Aorta (tissue), 5 donors: ENCODE measurements at regions not wholly inside any gene's neighbourhood (a gene's known extent, or its start where the extent isn't known, plus 50 kb on each side); places are given as distances from the start of the nearest gene placed in this dataset.
"Not testable (repeated sequence)": the region's sequence is repeated elsewhere in the genome, so short reads cannot be mapped to it uniquely, and the experiment has no call there.

ENCODE experiments used
- ATAC-seq: fragments of 200-7000 bp; cut with Tn5 transposase; one replicate; pipeline ENCODE4 v1.9.1; 2022; ENCODE audit warnings: moderate library complexity; ENCODE audit not compliant: low FRiP score
- DNase-seq, 2 donors: peaks; one replicate each; pipeline ENCODE4 v3.0.0-alpha.2; 2020
- H3K27ac ChIP-seq, 2 donors: one replicate each; pipeline ENCODE4 v1.5.1; 2013; ENCODE audit warnings: low read length in 2 of 2, mild to moderate bottlenecking in 2 of 2, moderate library complexity in 2 of 2, control low read depth in 1 of 2, inconsistent platforms in 1 of 2, low read depth in 1 of 2
- H3K27me3 ChIP-seq, 2 donors: one replicate each; pipeline ENCODE4 v1.6.1; 2013; ENCODE audit warnings: control low read depth in 1 of 2, low read length in 1 of 2, mild to moderate bottlenecking in 1 of 2, moderate library complexity in 1 of 2; ENCODE audit not compliant: insufficient read depth in 2 of 2, control insufficient read depth in 1 of 2
- H3K36me3 ChIP-seq, 2 donors: one replicate each; pipeline ENCODE4 v1.6.1; 2013; ENCODE audit warnings: control low read depth in 1 of 2, low read length in 1 of 2, mild to moderate bottlenecking in 1 of 2; ENCODE audit not compliant: insufficient read depth in 2 of 2, control insufficient read depth in 1 of 2
- H3K4me1 ChIP-seq, 2 donors: one replicate each; pipeline ENCODE4 v1.6.1; 2013; ENCODE audit warnings: low read length in 2 of 2, control low read depth in 1 of 2, mild to moderate bottlenecking in 1 of 2, moderate library complexity in 1 of 2; ENCODE audit not compliant: insufficient read depth in 2 of 2, control insufficient read depth in 1 of 2
- H3K4me3 ChIP-seq, 2 donors: one replicate each; pipeline ENCODE4 v1.5.1; 2013; ENCODE audit warnings: low read length in 2 of 2, control low read depth in 1 of 2, mild to moderate bottlenecking in 1 of 2
- H3K9me3 ChIP-seq: one replicate; pipeline ENCODE4 v1.6.1; 2013; ENCODE audit warnings: mild to moderate bottlenecking, low read length; ENCODE audit not compliant: control insufficient read depth
- WGBS, 2 donors: extraction: QIAGEN DNeasy Blood & Tissue Kit; methylation state at CpG; one replicate each; pipeline ENCODE4 v1.1.7; 2013; 5-methylcytosine and 5-hydroxymethylcytosine counted together
- intact Hi-C, 2 donors: fragments of 100-400 bp; cut with DNase I; formaldehyde crosslinking; loops; one replicate each; pipeline versions ENCODE4 v1.14.2 to v1.15.0; 2022
- donor health status: healthy with polysubstance abuse.
- donor health status: Bipolar disorder and iron deficiency.
- donor health status: DM: no; HTN: no; CAD: no.
- donor health status: DM: no; HTN: no; CAD: no.
- donor health status: DM: yes; HTN: yes; CAD: no.

GRCh38 chr4:186392017-186392416, 126.0 kb downstream of the F11 start:
- 83 to 86% methylated on average over 10 of the region's 10 CpGs for WGBS, 2 donors

GRCh38 chr4:186384328-186384727, 118.3 kb downstream of the F11 start:
- ATAC-seq, H3K4me1 ChIP-seq, DNase-seq, H3K36me3 ChIP-seq, H3K9me3 ChIP-seq, H3K27ac ChIP-seq, H3K27me3 ChIP-seq, H3K4me3 ChIP-seq, intact Hi-C loops: not testable (repeated sequence)
- WGBS, 2 donors: 27 to 33% methylated on average over 1 of the region's 1 CpG

More at GRCh38 chr4:186392017-186392416, 126.0 kb downstream of the F11 start:
- Histone ChIP-seq H3K9me3 (peaks cover 1% of the 10 kb centered on the region), H3K36me3 (no peaks in the 10 kb centered on the region), H3K27ac (no peak overlapping the region), H3K27me3 (no peaks in the 10 kb centered on the region), H3K4me1 (no peaks in the 10 kb centered on the region), H3K4me3 (no peak overlapping the region)
- ATAC-seq (no peak), DNase-seq (no peak)
- intact Hi-C loops: no loop called here

GRCh38 chr4:186368281-186368680, 102.3 kb downstream of the F11 start:
- Histone ChIP-seq H3K4me1 (no peaks in the 10 kb centered on the region), H3K27me3 (no peaks in the 10 kb centered on the region), H3K27ac (no peak overlapping the region), H3K4me3 (no peak overlapping the region), H3K36me3 (no peaks in the 10 kb centered on the region), H3K9me3 (peaks cover 12% of the 10 kb centered on the region)
- ATAC-seq: no peak
- intact Hi-C loops: no loop called here
- 77 to 81% methylated on average over 4 of the region's 4 CpGs for WGBS, 2 donors
- no peak for DNase-seq

- ATAC-seq (no peak), DNase-seq (no peak)
- Histone ChIP-seq H3K27me3 (no peaks in the 10 kb centered on the region), H3K36me3 (no peaks in the 10 kb centered on the region), H3K4me1 (no peaks in the 10 kb centered on the region), H3K9me3 (peaks cover 14% of the 10 kb centered on the region), H3K27ac (no peak overlapping the region), H3K4me3 (no peak overlapping the region)
- WGBS, 2 donors: 80 to 87% methylated on average over 5 of the region's 5 CpGs
- intact Hi-C loops: no loop called here
Observed at GRCh38 chr4:186366326-186366725, 100.3 kb downstream of the F11 start.

- H3K27ac ChIP-seq, H3K36me3 ChIP-seq, intact Hi-C loops, DNase-seq, H3K4me1 ChIP-seq, H3K4me3 ChIP-seq, ATAC-seq, H3K27me3 ChIP-seq: not testable (repeated sequence)
- WGBS, 2 donors: 83 to 90% methylated on average over 6 of the region's 6 CpGs
- H3K9me3 ChIP-seq: peaks cover 15% of the 10 kb centered on the region
Observed at GRCh38 chr4:186363038-186363437, 97.0 kb downstream of the F11 start.

GRCh38 chr4:186360551-186360950, 94.6 kb downstream of the F11 start:
- no peak for ATAC-seq
- H3K27ac ChIP-seq: no peak overlapping the region
- no peak for DNase-seq
- H3K9me3 ChIP-seq: peaks cover 13% of the 10 kb centered on the region
- 76 to 83% methylated on average over 4 of the region's 4 CpGs for WGBS, 2 donors
- no peak overlapping the region for H3K4me3 ChIP-seq
- H3K27me3 ChIP-seq: no peaks in the 10 kb centered on the region
- H3K36me3 ChIP-seq: no peaks in the 10 kb centered on the region
- intact Hi-C loops: no loop called here
- H3K4me1 ChIP-seq: no peaks in the 10 kb centered on the region

- Histone ChIP-seq H3K36me3 (no peaks in the 10 kb centered on the region), H3K4me3 (no peak overlapping the region), H3K27me3 (no peaks in the 10 kb centered on the region), H3K4me1 (no peaks in the 10 kb centered on the region), H3K9me3 (no peaks in the 10 kb centered on the region), H3K27ac (no peak overlapping the region)
- no peak for DNase-seq
- ATAC-seq: no peak
- intact Hi-C loops: no loop called here
- 90 to 93% methylated on average over 7 of the region's 7 CpGs for WGBS, 2 donors
Observed at GRCh38 chr4:186351668-186352194, 85.7 kb downstream of the F11 start.

GRCh38 chr4:186348433-186348832, 82.4 kb downstream of the F11 start:
- no peaks in the 10 kb centered on the region for H3K9me3 ChIP-seq
- DNase-seq (no peak), ATAC-seq (no peak)
- no peaks in the 10 kb centered on the region for H3K4me1 ChIP-seq
- no peaks in the 10 kb centered on the region for H3K27me3 ChIP-seq
- no peak overlapping the region for H3K4me3 ChIP-seq
- no peaks in the 10 kb centered on the region for H3K36me3 ChIP-seq
- intact Hi-C loops: no loop called here
- WGBS, 2 donors: 81 to 82% methylated on average over 10 of the region's 10 CpGs
- H3K27ac ChIP-seq: no peak overlapping the region

- H3K27ac ChIP-seq: no peak overlapping the region
- H3K9me3 ChIP-seq: no peaks in the 10 kb centered on the region
- no peaks in the 10 kb centered on the region for H3K27me3 ChIP-seq
- WGBS, 2 donors: 64 to 68% methylated on average over 12 of the region's 12 CpGs
- H3K36me3 ChIP-seq: no peaks in the 10 kb centered on the region
- ATAC-seq (no peak), DNase-seq (no peak)
- no peaks in the 10 kb centered on the region for H3K4me1 ChIP-seq
- H3K4me3 ChIP-seq: no peak overlapping the region
- intact Hi-C loops: no loop called here
Observed at GRCh38 chr4:186347743-186348142, 81.8 kb downstream of the F11 start.
